ENCODE measurements at regions not wholly inside any gene's neighbourhood (a gene's known extent, or its start where the extent isn't known, plus 50 kb on each side); places are given as distances from the start of the nearest gene placed in this dataset.

DNA sequence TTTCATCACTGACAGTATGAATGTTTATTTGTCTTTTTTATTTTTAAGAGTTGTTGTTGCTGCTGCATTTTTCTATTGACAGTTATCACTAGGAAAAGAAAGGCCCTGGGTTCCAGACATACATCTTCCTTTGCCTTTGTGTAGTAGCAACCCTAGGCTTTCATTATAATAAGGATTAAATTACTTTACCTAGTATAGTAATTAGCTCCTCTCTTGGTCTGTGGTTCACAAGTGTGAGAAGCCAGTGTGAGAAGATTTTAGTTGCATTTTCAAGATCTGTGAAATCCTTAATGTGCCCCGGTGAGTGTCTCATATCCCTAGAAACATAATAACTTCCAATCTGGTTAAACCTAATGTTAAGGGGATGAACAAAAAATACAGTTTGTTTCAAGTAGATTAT, 799.3 kb upstream of the MAP3K7 start:
- in situ Hi-C loops (cut with MboI; ENCODE audit: low pct_unique_long_range_greater_than_20kb, low sequenced_read_pairs, unreplicated experiment): no loop called here

DNA sequence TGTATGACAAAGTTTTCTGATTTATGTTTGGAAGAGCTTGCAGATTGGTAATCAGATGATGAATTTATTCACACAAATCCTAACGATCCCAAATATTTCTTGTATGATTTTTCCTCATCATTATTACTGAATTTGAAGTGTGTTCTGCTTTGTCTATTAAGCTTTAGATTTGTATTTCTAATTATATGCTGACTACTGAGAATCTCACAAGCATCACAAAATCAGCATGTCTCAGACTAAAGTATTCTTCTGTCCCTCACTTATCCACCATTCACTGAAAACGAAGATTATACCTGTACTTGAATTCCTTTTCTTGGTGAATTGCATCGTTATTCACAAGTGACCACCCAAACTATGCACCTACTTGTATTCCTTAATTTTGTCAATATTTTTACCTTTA, 796.3 kb upstream of the MAP3K7 start:
- in situ Hi-C loops (cut with MboI; ENCODE audit: low pct_unique_long_range_greater_than_20kb, low sequenced_read_pairs, unreplicated experiment): no loop called here
- DNase-seq (ENCODE audit: low spot score): no peak
- TF ChIP-seq, protein P1, sequence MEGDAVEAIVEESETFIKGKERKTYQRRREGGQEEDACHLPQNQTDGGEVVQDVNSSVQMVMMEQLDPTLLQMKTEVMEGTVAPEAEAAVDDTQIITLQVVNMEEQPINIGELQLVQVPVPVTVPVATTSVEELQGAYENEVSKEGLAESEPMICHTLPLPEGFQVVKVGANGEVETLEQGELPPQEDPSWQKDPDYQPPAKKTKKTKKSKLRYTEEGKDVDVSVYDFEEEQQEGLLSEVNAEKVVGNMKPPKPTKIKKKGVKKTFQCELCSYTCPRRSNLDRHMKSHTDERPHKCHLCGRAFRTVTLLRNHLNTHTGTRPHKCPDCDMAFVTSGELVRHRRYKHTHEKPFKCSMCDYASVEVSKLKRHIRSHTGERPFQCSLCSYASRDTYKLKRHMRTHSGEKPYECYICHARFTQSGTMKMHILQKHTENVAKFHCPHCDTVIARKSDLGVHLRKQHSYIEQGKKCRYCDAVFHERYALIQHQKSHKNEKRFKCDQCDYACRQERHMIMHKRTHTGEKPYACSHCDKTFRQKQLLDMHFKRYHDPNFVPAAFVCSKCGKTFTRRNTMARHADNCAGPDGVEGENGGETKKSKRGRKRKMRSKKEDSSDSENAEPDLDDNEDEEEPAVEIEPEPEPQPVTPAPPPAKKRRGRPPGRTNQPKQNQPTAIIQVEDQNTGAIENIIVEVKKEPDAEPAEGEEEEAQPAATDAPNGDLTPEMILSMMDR (IDR thresholded peaks at IDR 0.05; ENCODE audit: extremely low read depth, insufficient read depth, missing control alignments): no peak

More for the DNA sequence above, 799.3 kb upstream of the MAP3K7 start:
- DNase-seq (ENCODE audit: low spot score): no peak
- TF ChIP-seq, protein P1 (IDR thresholded peaks at IDR 0.05; ENCODE audit: extremely low read depth, insufficient read depth, missing control alignments): no peak

DNA sequence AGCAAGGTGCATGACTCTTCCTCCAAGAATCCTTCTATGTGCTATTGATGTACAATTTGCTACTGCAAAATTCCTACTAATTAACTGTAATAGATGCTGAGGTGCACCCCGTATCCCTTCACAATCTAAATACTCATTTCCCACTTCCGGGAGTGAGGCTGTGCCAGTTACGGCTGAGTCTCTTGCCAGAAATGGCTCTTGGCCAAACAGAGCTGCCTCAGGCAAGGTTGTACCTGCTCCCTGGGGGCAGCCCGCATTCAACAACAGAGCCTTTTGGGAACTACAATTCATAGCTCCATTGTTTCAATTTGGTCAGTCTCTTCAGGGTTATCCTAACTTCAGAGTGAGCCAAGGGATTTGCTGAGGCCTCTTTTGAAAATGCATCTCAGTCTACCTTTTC, 789.8 kb upstream of the MAP3K7 start:
- in situ Hi-C loops (cut with MboI; ENCODE audit: low pct_unique_long_range_greater_than_20kb, low sequenced_read_pairs, unreplicated experiment): no loop called here
- DNase-seq (ENCODE audit: low spot score): no peak
- TF ChIP-seq, protein P1 (IDR thresholded peaks at IDR 0.05; ENCODE audit: extremely low read depth, insufficient read depth, missing control alignments): no peak

DNA sequence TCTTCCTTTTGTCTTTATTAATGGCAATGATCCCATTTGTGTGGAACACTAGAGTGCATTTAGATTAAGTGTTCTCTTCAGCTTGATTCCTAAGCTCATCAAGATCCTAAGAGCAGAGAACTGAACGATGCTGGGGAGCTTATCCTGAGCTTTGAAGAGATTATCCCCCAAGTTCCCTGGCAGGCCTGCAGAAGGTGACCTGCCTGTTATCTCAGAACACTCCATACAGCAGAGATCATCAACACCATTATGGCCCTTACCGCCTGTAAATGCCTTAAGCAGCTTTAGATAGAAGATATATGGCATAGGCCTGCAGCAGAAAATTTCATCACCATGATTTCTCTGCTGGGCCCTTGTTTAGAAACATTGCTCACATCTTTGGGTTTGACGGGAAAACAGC, 779.9 kb upstream of the MAP3K7 start:
- no peak for DNase-seq (ENCODE audit: low spot score)
- in situ Hi-C loops (cut with MboI; ENCODE audit: low pct_unique_long_range_greater_than_20kb, low sequenced_read_pairs, unreplicated experiment): no loop called here
- TF ChIP-seq, protein P1 (IDR thresholded peaks at IDR 0.05; ENCODE audit: extremely low read depth, insufficient read depth, missing control alignments): no peak

DNA sequence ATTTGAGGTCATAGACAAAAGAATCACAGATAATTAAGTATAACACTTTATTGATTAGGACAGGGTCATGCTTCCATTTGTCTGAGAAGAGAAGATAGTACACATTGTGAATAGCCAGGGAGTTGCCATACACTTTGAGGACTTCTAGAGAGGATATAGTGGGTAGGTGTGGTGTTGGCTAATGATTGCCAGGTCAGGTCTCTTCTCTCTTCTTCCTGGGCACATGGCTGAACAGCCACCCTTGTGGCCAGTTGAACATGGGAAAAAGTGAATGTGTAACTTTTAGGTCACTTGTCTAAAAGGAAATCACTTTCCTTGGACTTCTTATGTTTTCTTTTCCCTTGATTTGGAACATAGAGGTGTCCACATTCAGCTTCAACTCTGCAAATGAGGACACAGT, 772.1 kb upstream of the MAP3K7 start:
- DNase-seq (ENCODE audit: low spot score): no peak
- TF ChIP-seq, protein P1 (IDR thresholded peaks at IDR 0.05; ENCODE audit: extremely low read depth, insufficient read depth, missing control alignments): no peak
- in situ Hi-C loops (cut with MboI; ENCODE audit: low pct_unique_long_range_greater_than_20kb, low sequenced_read_pairs, unreplicated experiment): no loop called here

DNA sequence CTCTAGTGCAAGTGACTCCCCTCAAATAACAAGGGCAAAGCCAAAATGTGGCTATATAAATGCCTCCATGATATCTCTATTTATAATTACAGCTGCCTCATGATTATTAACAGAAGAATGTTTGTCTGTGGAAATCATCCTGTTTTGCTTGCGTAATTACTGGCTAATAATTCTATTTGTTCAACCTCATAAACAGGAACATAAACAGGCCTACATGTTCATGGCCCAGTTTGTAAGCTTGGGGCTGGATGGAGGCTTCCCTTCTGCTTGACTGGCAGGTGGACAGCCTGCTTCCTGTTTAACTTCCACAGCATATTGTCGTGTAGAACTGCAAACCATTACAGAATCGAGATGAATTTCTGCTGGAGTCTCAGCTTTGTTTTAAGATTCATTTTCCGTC, 766.0 kb upstream of the MAP3K7 start:
- DNase-seq (ENCODE audit: low spot score): no peak
- TF ChIP-seq, protein P1 (IDR thresholded peaks at IDR 0.05; ENCODE audit: extremely low read depth, insufficient read depth, missing control alignments): no peak
- in situ Hi-C loops (cut with MboI; ENCODE audit: low pct_unique_long_range_greater_than_20kb, low sequenced_read_pairs, unreplicated experiment): no loop called here

DNA sequence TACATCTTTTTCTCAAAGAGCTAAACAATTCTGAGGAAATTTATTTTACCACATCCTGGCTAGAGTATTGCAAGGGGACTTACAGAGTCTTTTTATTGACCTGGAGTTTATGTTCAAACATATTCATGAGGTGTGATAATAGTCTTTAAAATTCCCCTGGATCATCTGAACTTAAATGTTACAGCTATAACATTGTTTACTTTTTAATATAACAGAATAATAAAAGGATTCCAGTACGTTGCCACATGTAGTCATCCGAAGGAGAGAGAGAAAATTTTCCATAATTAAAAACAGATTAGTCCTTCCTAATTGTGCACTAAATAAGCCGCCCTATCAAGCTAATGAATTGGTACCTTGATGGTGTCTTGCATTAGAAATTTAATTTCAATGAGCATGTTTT, 765.4 kb upstream of the MAP3K7 start:
- in situ Hi-C loops (cut with MboI; ENCODE audit: low pct_unique_long_range_greater_than_20kb, low sequenced_read_pairs, unreplicated experiment): no loop called here
- TF ChIP-seq, protein P1 (IDR thresholded peaks at IDR 0.05; ENCODE audit: extremely low read depth, insufficient read depth, missing control alignments): no peak
- DNase-seq (ENCODE audit: low spot score): no peak

Data from GM13977 (cell line).